Esophagus muscularis mucosa (tissue), 4 donors: ENCODE measurements at regions not wholly inside any gene's neighbourhood (a gene's known extent, or its start where the extent isn't known, plus 50 kb on each side); places are given as distances from the start of the nearest gene placed in this dataset.

Source experiments
- DNase-seq: peaks from one replicate; pipeline ENCODE4 v3.0.0-alpha.2; 2017; ENCODE audit errors: extremely low spot score
- H3K27ac ChIP-seq, 4 donors: fragments of 200-600 bp; sonication (generic); replicated peaks in 1 of 4; 1 replicate in 3 of 4; 2 replicates in 1 of 4; pipeline ENCODE4 v1.5.1; 2016 to 2019; ENCODE audit warnings: mild to moderate bottlenecking in 1 of 4
- H3K27me3 ChIP-seq, 4 donors: fragments of 200-600 bp; sonication (generic); one replicate each; pipeline versions ENCODE4 v1.5.1 to v1.6.0; 2016 to 2019
- H3K36me3 ChIP-seq, 4 donors: fragments of 200-600 bp; sonication (generic); one replicate each; pipeline ENCODE4 v1.5.1; 2016 to 2019
- H3K4me1 ChIP-seq, 4 donors: fragments of 200-600 bp; sonication (generic); one replicate each; pipeline ENCODE4 v1.5.1; 2016 to 2019
- H3K4me3 ChIP-seq, 4 donors: fragments of 200-600 bp; sonication (generic); 1 replicate in 2 of 4; 2 replicates in 2 of 4; pipeline ENCODE4 v1.5.1; 2016 to 2019; ENCODE audit warnings: mild to moderate bottlenecking in 4 of 4, moderate library complexity in 1 of 4
- H3K9me3 ChIP-seq, 4 donors: fragments of 200-600 bp; sonication (generic); 1 replicate in 3 of 4; 2 replicates in 1 of 4; pipeline ENCODE4 v1.5.1; 2016 to 2019
- CTCF ChIP-seq, 3 experiments: fragments of 200-600 bp in 2 of 3; fragments of 450-650 bp in 1 of 3; sonication (generic) in 2 of 3; IDR thresholded peaks; one replicate each; pipeline ENCODE4 v1.5.1; 2017 to 2019; ENCODE audit warnings: antibody characterized with exemption in 3 of 3, mild to moderate bottlenecking in 2 of 3, moderate library complexity in 1 of 3
- EP300 ChIP-seq: sonication (generic); formaldehyde crosslinking; IDR thresholded peaks from one replicate; pipeline ENCODE4 v1.6.1; 2017; ENCODE audit warnings: antibody characterized with exemption
- POLR2A ChIP-seq: fragments of 450-650 bp; IDR thresholded peaks from one replicate; pipeline ENCODE4 v1.6.1; 2017; ENCODE audit warnings: antibody characterized with exemption, moderate library complexity, mild to moderate bottlenecking, low read depth
- POLR2AphosphoS5 ChIP-seq, 2 donors: sonication (generic); formaldehyde crosslinking; IDR thresholded peaks; one replicate each; pipeline ENCODE4 v1.6.1; 2017; ENCODE audit warnings: antibody characterized with exemption in 2 of 2
- WGBS: methylation state at CpG from one replicate; pipeline ENCODE4 v1.1.5; 2018; 5-methylcytosine and 5-hydroxymethylcytosine counted together
- intact Hi-C: fragments of 100-400 bp; cut with DNase I; formaldehyde crosslinking; loops from one replicate; pipeline ENCODE4 v1.15.1; 2023

GRCh38 chr19:16018801-16019551, 57.3 kb upstream of the TPM4 start:
- no peak for DNase-seq
- WGBS, result 81% methylated on average over 8 of the region's 13 CpGs

GRCh38 chr19:16019691-16020448, 56.4 kb upstream of the TPM4 start:
- Histone ChIP-seq H3K9me3 (no peaks in the 10 kb centered on the region), H3K27ac (no peak overlapping the region), H3K4me3 (no peak overlapping the region), H3K27me3 (peaks cover 0 to 6% (median 0%) of the 10 kb centered on the region in 4 donors), H3K36me3 (no peaks in the 10 kb centered on the region), H3K4me1 (no peaks in the 10 kb centered on the region)
- intact Hi-C loops, result no loop called here
- no peak for TF ChIP-seq EP300
- no peak for TF ChIP-seq POLR2AphosphoS5 (IDR thresholded peaks at IDR 0.05)
- 79% methylated on average over 16 of the region's 24 CpGs for WGBS
- no peak for DNase-seq

More at GRCh38 chr19:16018801-16019551, 57.3 kb upstream of the TPM4 start:
- Histone ChIP-seq H3K27ac (no peak overlapping the region), H3K9me3 (no peaks in the 10 kb centered on the region), H3K27me3 (peaks cover 0 to 5% (median 0%) of the 10 kb centered on the region in 4 donors), H3K36me3 (no peaks in the 10 kb centered on the region), H3K4me1 (no peaks in the 10 kb centered on the region), H3K4me3 (no peak overlapping the region)
- intact Hi-C loops, result no loop called here
- TF ChIP-seq POLR2AphosphoS5 (IDR thresholded peaks at IDR 0.05) (no peak), EP300 (no peak), CTCF (IDR thresholded peaks at IDR 0.05) (no peak), POLR2A (no peak)

GRCh38 chr19:16021796-16022195, 54.5 kb upstream of the TPM4 start:
- no peak for TF ChIP-seq POLR2A
- no peak for TF ChIP-seq EP300
- no peak for TF ChIP-seq CTCF (IDR thresholded peaks at IDR 0.05)
- TF ChIP-seq POLR2AphosphoS5 (IDR thresholded peaks at IDR 0.05), result no peak
- Histone ChIP-seq H3K36me3 (no peaks in the 10 kb centered on the region), H3K27ac (no peak overlapping the region), H3K4me3 (no peak overlapping the region), H3K4me1 (no peaks in the 10 kb centered on the region), H3K27me3 (peaks cover 0 to 11% (median 0%) of the 10 kb centered on the region in 4 donors), H3K9me3 (no peaks in the 10 kb centered on the region)
- no peak for DNase-seq
- intact Hi-C loops, result no loop called here
- WGBS, result 79% methylated on average over 8 of the region's 8 CpGs

GRCh38 chr19:16022251-16022650, 54.0 kb upstream of the TPM4 start:
- Histone ChIP-seq H3K9me3 (no peaks in the 10 kb centered on the region), H3K36me3 (no peaks in the 10 kb centered on the region), H3K4me3 (no peak overlapping the region), H3K27me3 (peaks cover 0 to 11% (median 0%) of the 10 kb centered on the region in 4 donors), H3K4me1 (no peaks in the 10 kb centered on the region), H3K27ac (no peak overlapping the region)
- WGBS, result no CpG with 5 or more reads among the region's 8 CpGs
- intact Hi-C loops, result no loop called here
- no peak for TF ChIP-seq POLR2AphosphoS5 (IDR thresholded peaks at IDR 0.05)
- TF ChIP-seq CTCF (IDR thresholded peaks at IDR 0.05), result no peak
- TF ChIP-seq POLR2A, result no peak
- TF ChIP-seq EP300, result no peak
- DNase-seq, result no peak

GRCh38 chr19:16022681-16023080, 53.6 kb upstream of the TPM4 start:
- TF ChIP-seq POLR2A (no peak), EP300 (no peak), POLR2AphosphoS5 (IDR thresholded peaks at IDR 0.05) (no peak), CTCF (IDR thresholded peaks at IDR 0.05) (no peak)
- no peak overlapping the region for H3K4me3 ChIP-seq
- no peaks in the 10 kb centered on the region for H3K4me1 ChIP-seq
- no peaks in the 10 kb centered on the region for H3K36me3 ChIP-seq
- no peak overlapping the region for H3K27ac ChIP-seq
- H3K9me3 ChIP-seq, result no peaks in the 10 kb centered on the region
- no peak for DNase-seq
- 60% methylated on average over 1 of the region's 4 CpGs for WGBS
- intact Hi-C loops, result no loop called here
- peaks cover 0 to 11% (median 0%) of the 10 kb centered on the region in 4 donors for H3K27me3 ChIP-seq
